ENCODE measurements at regions not wholly inside any gene's neighbourhood (a gene's known extent, or its start where the extent isn't known, plus 50 kb on each side); places are given as distances from the start of the nearest gene placed in this dataset.
A peak's percentile ranks its signal among the peaks of the same experiment; 100 is the strongest.

- Histone ChIP-seq H3K4me3 (ENCODE audit: low read length, poor library complexity, severe bottlenecking) (no peak overlapping the region), H4K20me1 (ENCODE audit: insufficient read depth, low read length, poor library complexity, severe bottlenecking) (no peaks in the 10 kb centered on the region), H3K4me2 (ENCODE audit: low read depth, low read length, poor library complexity, severe bottlenecking) (no peak overlapping the region), H2AFZ (ENCODE audit: low read length) (no peak overlapping the region), H3K36me3 (ENCODE audit: insufficient read depth, low read length) (no peaks in the 10 kb centered on the region), H3K4me1 (ENCODE audit: insufficient read depth, low read length, poor library complexity, severe bottlenecking) (peaks cover 12% of the 10 kb centered on the region), H3K79me2 (ENCODE audit: insufficient read depth, low read length) (no peaks in the 10 kb centered on the region), H3K27me3 (ENCODE audit: insufficient read depth, low read length, poor library complexity, severe bottlenecking) (no peaks in the 10 kb centered on the region), H3K9ac (ENCODE audit: low read depth, low read length, poor library complexity, severe bottlenecking) (no peak overlapping the region), H3K9me3 (ENCODE audit: insufficient read depth, low read depth, low read length) (no peaks in the 10 kb centered on the region), H3F3A (ENCODE audit: low read depth) (no peaks in the 10 kb centered on the region), H3K9me2 (replicated peaks; ENCODE audit: low read depth, low read length) (no peaks in the 10 kb centered on the region)
- TF ChIP-seq CTCF (conservative IDR thresholded peaks at IDR 0.05; ENCODE audit: low read length), result no peak
- TF ChIP-seq EZH2phosphoT487 (IDR thresholded peaks at IDR 0.05; ENCODE audit: borderline replicate concordance), result no peak
Measured at GRCh38 chr9:82750411-82750913, 312.5 kb downstream of the RASEF start.

GRCh38 chr9:82757924-82758323 is 305.0 kb downstream of the RASEF start:
- Histone ChIP-seq H3K79me2 (ENCODE audit: insufficient read depth, low read length) (peaks cover 39% of the 10 kb centered on the region), H3K27me3 (ENCODE audit: insufficient read depth, low read length, poor library complexity, severe bottlenecking) (no peaks in the 10 kb centered on the region), H2AFZ (ENCODE audit: low read length) (no peak overlapping the region), H3K9me2 (replicated peaks; ENCODE audit: low read depth, low read length) (no peaks in the 10 kb centered on the region), H3K4me3 (ENCODE audit: low read length, poor library complexity, severe bottlenecking) (no peak overlapping the region), H4K20me1 (ENCODE audit: insufficient read depth, low read length, poor library complexity, severe bottlenecking) (no peaks in the 10 kb centered on the region), H3K36me3 (ENCODE audit: insufficient read depth, low read length) (no peaks in the 10 kb centered on the region), H3K4me2 (ENCODE audit: low read depth, low read length, poor library complexity, severe bottlenecking) (no peak overlapping the region), H3F3A (ENCODE audit: low read depth) (no peaks in the 10 kb centered on the region), H3K9ac (ENCODE audit: low read depth, low read length, poor library complexity, severe bottlenecking) (no peak overlapping the region), H3K9me3 (ENCODE audit: insufficient read depth, low read depth, low read length) (peaks cover 4% of the 10 kb centered on the region; the same call in 1 of the 2 replicates), H3K4me1 (ENCODE audit: insufficient read depth, low read length, poor library complexity, severe bottlenecking) (peaks cover 36% of the 10 kb centered on the region)
- TF ChIP-seq CTCF (conservative IDR thresholded peaks at IDR 0.05; ENCODE audit: low read length), result no peak
- no peak for TF ChIP-seq EZH2phosphoT487 (IDR thresholded peaks at IDR 0.05; ENCODE audit: borderline replicate concordance)

GRCh38 chr9:82761027-82761426 is 301.9 kb downstream of the RASEF start:
- Histone ChIP-seq H3K27me3 (ENCODE audit: insufficient read depth, low read length, poor library complexity, severe bottlenecking) (no peaks in the 10 kb centered on the region), H3K9ac (ENCODE audit: low read depth, low read length, poor library complexity, severe bottlenecking) (peak overlapping the region; percentile 77), H3K4me2 (ENCODE audit: low read depth, low read length, poor library complexity, severe bottlenecking) (peak overlapping the region; percentile 75), H3K9me3 (ENCODE audit: insufficient read depth, low read depth, low read length) (peaks cover 4% of the 10 kb centered on the region; the same call in 1 of the 2 replicates), H4K20me1 (ENCODE audit: insufficient read depth, low read length, poor library complexity, severe bottlenecking) (no peaks in the 10 kb centered on the region), H3K4me3 (ENCODE audit: low read length, poor library complexity, severe bottlenecking) (peak overlapping the region; percentile 76), H3K4me1 (ENCODE audit: insufficient read depth, low read length, poor library complexity, severe bottlenecking) (peaks cover 56% of the 10 kb centered on the region), H3K79me2 (ENCODE audit: insufficient read depth, low read length) (peaks cover 40% of the 10 kb centered on the region), H3K9me2 (replicated peaks; ENCODE audit: low read depth, low read length) (no peaks in the 10 kb centered on the region), H3K36me3 (ENCODE audit: insufficient read depth, low read length) (no peaks in the 10 kb centered on the region), H2AFZ (ENCODE audit: low read length) (no peak overlapping the region), H3F3A (ENCODE audit: low read depth) (peaks cover 11% of the 10 kb centered on the region)
- no peak for TF ChIP-seq CTCF (conservative IDR thresholded peaks at IDR 0.05; ENCODE audit: low read length)
- no peak for TF ChIP-seq EZH2phosphoT487 (IDR thresholded peaks at IDR 0.05; ENCODE audit: borderline replicate concordance)

Data from Loucy (cell line).